GM23338 (cell line): ENCODE measurements at regions not wholly inside any gene's neighbourhood (a gene's known extent, or its start where the extent isn't known, plus 50 kb on each side); places are given as distances from the start of the nearest gene placed in this dataset.

Source experiments
- ATAC-seq: fragments of 200-7000 bp; cut with Tn5 transposase; 3 replicates; pipeline ENCODE4 v1.9.1; 2020
- DNase-seq: peaks from one replicate; pipeline ENCODE4 v3.0.0-alpha.2; 2015; ENCODE audit warnings: low spot score
- H2AFZ ChIP-seq: fragments of 200-600 bp; sonication (generic); 2 replicates; pipeline ENCODE4 v1.8.0; 2016; ENCODE audit warnings: antibody characterized with exemption, mild to moderate bottlenecking, moderate library complexity
- H3F3A ChIP-seq: fragments of 200-600 bp; sonication (generic); replicated peaks from 2 replicates; pipeline ENCODE4 v1.8.0; 2017; ENCODE audit warnings: antibody characterized with exemption, mixed run types, low read depth
- H3K27ac ChIP-seq: fragments of 200-600 bp; sonication (generic); 2 replicates; pipeline ENCODE4 v1.6.1; 2016; ENCODE audit warnings: low read depth
- H3K27me3 ChIP-seq: fragments of 200-600 bp; sonication (generic); 2 replicates; pipeline ENCODE4 v1.8.0; 2016; ENCODE audit warnings: mild to moderate bottlenecking, mixed run types, moderate library complexity; ENCODE audit not compliant: insufficient read depth
- H3K36me3 ChIP-seq: fragments of 200-600 bp; sonication (generic); 2 replicates; pipeline ENCODE4 v1.8.0; 2016; ENCODE audit warnings: mild to moderate bottlenecking; ENCODE audit not compliant: insufficient read depth
- H3K4me1 ChIP-seq: fragments of 200-600 bp; sonication (generic); 2 replicates; pipeline ENCODE4 v1.8.0; 2016; ENCODE audit warnings: mild to moderate bottlenecking, moderate library complexity; ENCODE audit not compliant: insufficient read depth
- H3K4me2 ChIP-seq: fragments of 200-600 bp; sonication (generic); 2 replicates; pipeline ENCODE4 v1.7.1; 2017; ENCODE audit warnings: mixed run types
- H3K4me3 ChIP-seq: fragments of 200-600 bp; sonication (generic); 2 replicates; pipeline ENCODE4 v1.6.1; 2016; ENCODE audit warnings: mixed run types
- H3K79me2 ChIP-seq: fragments of 200-600 bp; sonication (generic); replicated peaks from 2 replicates; pipeline ENCODE4 v1.8.0; 2017; ENCODE audit warnings: mild to moderate bottlenecking; ENCODE audit not compliant: insufficient read depth
- H3K9me2 ChIP-seq: fragments of 200-600 bp; sonication (generic); 2 replicates; pipeline ENCODE4 v1.8.0; 2017; ENCODE audit not compliant: insufficient read depth
- H4K20me1 ChIP-seq: fragments of 200-600 bp; sonication (generic); replicated peaks from 2 replicates; pipeline ENCODE4 v1.8.0; 2017; ENCODE audit warnings: mild to moderate bottlenecking; ENCODE audit not compliant: insufficient read depth
- H3K27ac Mint-ChIP-seq: 2 replicates; pipeline ENCODE4 v1.8.0; 2020; ENCODE audit warnings: inconsistent platforms, mild to moderate bottlenecking, moderate library complexity, mixed read lengths
- H3K27me3 Mint-ChIP-seq: 3 replicates; pipeline ENCODE4 v1.8.0; 2022; ENCODE audit warnings: low read depth, mild to moderate bottlenecking, moderate library complexity, mixed read lengths, inconsistent platforms; ENCODE audit not compliant: insufficient read depth, poor library complexity
- H3K36me3 Mint-ChIP-seq: 3 replicates; pipeline ENCODE4 v1.8.0; 2021; ENCODE audit warnings: low read depth, mild to moderate bottlenecking, inconsistent platforms, moderate library complexity, mixed read lengths
- H3K4me1 Mint-ChIP-seq: 3 replicates; pipeline ENCODE4 v1.8.0; 2020; ENCODE audit warnings: mild to moderate bottlenecking, inconsistent platforms, mixed read lengths
- H3K4me3 Mint-ChIP-seq: 3 replicates; pipeline ENCODE4 v1.8.0; 2021; ENCODE audit warnings: moderate library complexity, mild to moderate bottlenecking, inconsistent platforms, mixed read lengths
- H3K9me3 Mint-ChIP-seq: 3 replicates; pipeline ENCODE4 v1.8.0; 2020; ENCODE audit warnings: moderate library complexity, mild to moderate bottlenecking, inconsistent platforms, mixed read lengths
- CREB1 ChIP-seq: fragments of 250-450 bp; sonication (Bioruptor Pico); IDR thresholded peaks from 2 replicates; pipeline ENCODE4 v1.5.0; 2020; ENCODE audit warnings: low read depth, mild to moderate bottlenecking, moderate library complexity
- ETS1 ChIP-seq: IDR thresholded peaks from 2 replicates; pipeline ENCODE4 v1.6.1; 2016; ENCODE audit warnings: antibody characterized with exemption
- EZH2phosphoT487 ChIP-seq: fragments of 200-600 bp; sonication (generic); IDR thresholded peaks from one replicate; pipeline ENCODE4 v1.8.1; 2018; ENCODE audit warnings: antibody characterized with exemption; ENCODE audit not compliant: unreplicated experiment
- JUNB ChIP-seq: IDR thresholded peaks from one replicate; pipeline ENCODE4 v1.6.1; 2016; ENCODE audit warnings: antibody characterized with exemption; ENCODE audit not compliant: unreplicated experiment
- NANOG ChIP-seq: IDR thresholded peaks from 2 replicates; pipeline ENCODE4 v1.6.1; 2016; ENCODE audit warnings: antibody characterized with exemption, borderline replicate concordance
- REST ChIP-seq: IDR thresholded peaks from one replicate; pipeline ENCODE4 v1.6.1; 2018; ENCODE audit warnings: antibody characterized with exemption; ENCODE audit not compliant: unreplicated experiment
- ZNF114 ChIP-seq: fragments of 250-450 bp; sonication (Bioruptor Pico); IDR thresholded peaks from 2 replicates; pipeline ENCODE4 v1.5.0; 2020; ENCODE audit warnings: mild to moderate bottlenecking, moderate library complexity
- ZNF331 ChIP-seq: fragments of 250-450 bp; sonication (Bioruptor Pico); IDR thresholded peaks from 2 replicates; pipeline ENCODE4 v1.5.0; 2020; ENCODE audit warnings: low read depth, mild to moderate bottlenecking, moderate library complexity
- TF ChIP-seq, protein P1 (sequence below): fragments of 250-450 bp; sonication (Bioruptor Pico); IDR thresholded peaks from 2 replicates; pipeline ENCODE4 v1.5.0; 2020; ENCODE audit warnings: mild to moderate bottlenecking, moderate library complexity
- TF ChIP-seq, protein P2 (sequence below), 2 experiments: fragments of 200-600 bp in 1 of 2; sonication (generic) in 1 of 2; conservative IDR thresholded peaks; 2 replicates each; pipeline versions ENCODE4 v1.5.1 to v1.6.1; 2016 to 2017; ENCODE audit warnings: antibody characterized with exemption in 2 of 2, low read depth in 2 of 2, mild to moderate bottlenecking in 2 of 2, moderate library complexity in 1 of 2

DNA sequence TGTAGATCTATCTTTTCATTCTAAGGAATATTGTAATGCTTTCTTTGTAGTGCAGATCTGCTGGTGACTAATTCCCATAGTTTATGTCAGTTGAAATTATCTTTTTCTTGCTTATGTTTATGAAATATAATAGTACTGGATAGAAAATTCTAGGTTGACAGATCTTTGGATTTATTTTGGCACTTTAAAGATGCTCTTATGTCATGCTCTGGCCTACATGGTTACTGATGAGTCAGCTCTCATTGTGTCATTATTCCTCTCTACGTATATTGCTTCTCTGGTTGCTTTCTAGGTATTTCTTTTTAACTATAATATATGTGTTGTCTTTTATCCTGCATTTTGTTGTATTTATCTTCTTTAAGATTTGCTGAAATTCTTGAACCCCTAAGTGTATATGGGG, 955.5 kb upstream of the CHORDC1 start:
- H3K27ac ChIP-seq: no peak overlapping the region
- TF ChIP-seq ZNF114 (CRISPR knock-in tag): no peak
- TF ChIP-seq CREB1 (CRISPR knock-in tag): no peak
- TF ChIP-seq, protein P1, sequence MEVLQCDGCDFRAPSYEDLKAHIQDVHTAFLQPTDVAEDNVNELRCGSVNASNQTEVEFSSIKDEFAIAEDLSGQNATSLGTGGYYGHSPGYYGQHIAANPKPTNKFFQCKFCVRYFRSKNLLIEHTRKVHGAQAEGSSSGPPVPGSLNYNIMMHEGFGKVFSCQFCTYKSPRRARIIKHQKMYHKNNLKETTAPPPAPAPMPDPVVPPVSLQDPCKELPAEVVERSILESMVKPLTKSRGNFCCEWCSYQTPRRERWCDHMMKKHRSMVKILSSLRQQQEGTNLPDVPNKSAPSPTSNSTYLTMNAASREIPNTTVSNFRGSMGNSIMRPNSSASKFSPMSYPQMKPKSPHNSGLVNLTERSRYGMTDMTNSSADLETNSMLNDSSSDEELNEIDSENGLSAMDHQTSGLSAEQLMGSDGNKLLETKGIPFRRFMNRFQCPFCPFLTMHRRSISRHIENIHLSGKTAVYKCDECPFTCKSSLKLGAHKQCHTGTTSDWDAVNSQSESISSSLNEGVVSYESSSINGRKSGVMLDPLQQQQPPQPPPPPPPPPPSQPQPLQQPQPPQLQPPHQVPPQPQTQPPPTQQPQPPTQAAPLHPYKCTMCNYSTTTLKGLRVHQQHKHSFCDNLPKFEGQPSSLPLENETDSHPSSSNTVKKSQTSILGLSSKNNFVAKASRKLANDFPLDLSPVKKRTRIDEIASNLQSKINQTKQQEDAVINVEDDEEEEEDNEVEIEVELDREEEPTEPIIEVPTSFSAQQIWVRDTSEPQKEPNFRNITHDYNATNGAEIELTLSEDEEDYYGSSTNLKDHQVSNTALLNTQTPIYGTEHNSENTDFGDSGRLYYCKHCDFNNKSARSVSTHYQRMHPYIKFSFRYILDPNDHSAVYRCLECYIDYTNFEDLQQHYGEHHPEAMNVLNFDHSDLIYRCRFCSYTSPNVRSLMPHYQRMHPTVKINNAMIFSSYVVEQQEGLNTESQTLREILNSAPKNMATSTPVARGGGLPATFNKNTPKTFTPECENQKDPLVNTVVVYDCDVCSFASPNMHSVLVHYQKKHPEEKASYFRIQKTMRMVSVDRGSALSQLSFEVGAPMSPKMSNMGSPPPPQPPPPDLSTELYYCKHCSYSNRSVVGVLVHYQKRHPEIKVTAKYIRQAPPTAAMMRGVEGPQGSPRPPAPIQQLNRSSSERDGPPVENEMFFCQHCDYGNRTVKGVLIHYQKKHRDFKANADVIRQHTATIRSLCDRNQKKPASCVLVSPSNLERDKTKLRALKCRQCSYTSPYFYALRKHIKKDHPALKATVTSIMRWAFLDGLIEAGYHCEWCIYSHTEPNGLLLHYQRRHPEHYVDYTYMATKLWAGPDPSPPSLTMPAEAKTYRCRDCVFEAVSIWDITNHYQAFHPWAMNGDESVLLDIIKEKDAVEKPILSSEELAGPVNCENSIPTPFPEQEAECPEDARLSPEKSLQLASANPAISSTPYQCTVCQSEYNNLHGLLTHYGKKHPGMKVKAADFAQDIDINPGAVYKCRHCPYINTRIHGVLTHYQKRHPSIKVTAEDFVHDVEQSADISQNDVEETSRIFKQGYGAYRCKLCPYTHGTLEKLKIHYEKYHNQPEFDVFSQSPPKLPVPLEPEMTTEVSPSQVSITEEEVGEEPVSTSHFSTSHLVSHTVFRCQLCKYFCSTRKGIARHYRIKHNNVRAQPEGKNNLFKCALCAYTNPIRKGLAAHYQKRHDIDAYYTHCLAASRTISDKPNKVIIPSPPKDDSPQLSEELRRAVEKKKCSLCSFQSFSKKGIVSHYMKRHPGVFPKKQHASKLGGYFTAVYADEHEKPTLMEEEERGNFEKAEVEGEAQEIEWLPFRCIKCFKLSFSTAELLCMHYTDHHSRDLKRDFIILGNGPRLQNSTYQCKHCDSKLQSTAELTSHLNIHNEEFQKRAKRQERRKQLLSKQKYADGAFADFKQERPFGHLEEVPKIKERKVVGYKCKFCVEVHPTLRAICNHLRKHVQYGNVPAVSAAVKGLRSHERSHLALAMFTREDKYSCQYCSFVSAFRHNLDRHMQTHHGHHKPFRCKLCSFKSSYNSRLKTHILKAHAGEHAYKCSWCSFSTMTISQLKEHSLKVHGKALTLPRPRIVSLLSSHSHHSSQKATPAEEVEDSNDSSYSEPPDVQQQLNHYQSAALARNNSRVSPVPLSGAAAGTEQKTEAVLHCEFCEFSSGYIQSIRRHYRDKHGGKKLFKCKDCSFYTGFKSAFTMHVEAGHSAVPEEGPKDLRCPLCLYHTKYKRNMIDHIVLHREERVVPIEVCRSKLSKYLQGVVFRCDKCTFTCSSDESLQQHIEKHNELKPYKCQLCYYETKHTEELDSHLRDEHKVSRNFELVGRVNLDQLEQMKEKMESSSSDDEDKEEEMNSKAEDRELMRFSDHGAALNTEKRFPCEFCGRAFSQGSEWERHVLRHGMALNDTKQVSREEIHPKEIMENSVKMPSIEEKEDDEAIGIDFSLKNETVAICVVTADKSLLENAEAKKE: no peak
- no peak overlapping the region for H2AFZ ChIP-seq
- no peaks in the 10 kb centered on the region for H4K20me1 ChIP-seq
- no peaks in the 10 kb centered on the region for H3K9me2 ChIP-seq
- Mint-ChIP-seq H3K9me3 (peaks cover 3% of the 10 kb centered on the region; the same call in 2 of the 3 replicates), H3K27ac (no peak overlapping the region), H3K36me3 (no peaks in the 10 kb centered on the region), H3K27me3 (no peaks in the 10 kb centered on the region), H3K4me3 (no peak overlapping the region), H3K4me1 (no peaks in the 10 kb centered on the region)
- H3K4me3 ChIP-seq: no peak overlapping the region
- no peaks in the 10 kb centered on the region for H3K27me3 ChIP-seq
- no peak overlapping the region for H3K4me2 ChIP-seq
- ATAC-seq (no peak), DNase-seq (no peak)
- no peaks in the 10 kb centered on the region for H3K36me3 ChIP-seq
- H3K4me1 ChIP-seq: no peaks in the 10 kb centered on the region
- H3F3A ChIP-seq: no peaks in the 10 kb centered on the region
- H3K79me2 ChIP-seq: no peaks in the 10 kb centered on the region

DNA sequence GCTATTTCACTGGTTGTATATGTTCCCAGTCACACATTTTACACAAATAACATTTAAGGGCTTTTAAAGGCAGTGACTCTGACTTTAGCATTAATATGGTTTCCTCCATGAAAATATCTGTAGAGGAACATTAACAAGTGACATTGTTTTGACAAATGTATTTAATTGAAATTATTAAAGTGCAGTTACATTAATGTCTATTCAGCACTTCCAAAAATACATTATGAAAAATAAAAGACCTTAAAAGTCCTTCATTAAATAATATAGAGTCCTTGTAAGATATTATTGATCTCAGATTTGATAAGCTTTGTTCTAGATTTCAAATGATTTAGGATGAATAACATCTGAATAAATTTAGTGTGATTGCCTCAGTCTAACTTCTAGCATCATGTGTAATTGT, 951.9 kb upstream of the CHORDC1 start:
- Mint-ChIP-seq H3K4me3 (no peak overlapping the region), H3K4me1 (no peaks in the 10 kb centered on the region), H3K9me3 (no peaks in the 10 kb centered on the region; the same call in 2 of the 3 replicates), H3K27ac (no peak overlapping the region), H3K27me3 (peaks cover 2% of the 10 kb centered on the region), H3K36me3 (no peaks in the 10 kb centered on the region)
- Histone ChIP-seq H3K27ac (no peak overlapping the region), H3F3A (no peaks in the 10 kb centered on the region), H4K20me1 (no peaks in the 10 kb centered on the region), H3K4me3 (no peak overlapping the region), H3K9me2 (no peaks in the 10 kb centered on the region; the same call in 1 of the 2 replicates), H3K4me1 (no peaks in the 10 kb centered on the region), H3K27me3 (no peaks in the 10 kb centered on the region), H3K79me2 (no peaks in the 10 kb centered on the region), H3K4me2 (no peak overlapping the region), H3K36me3 (no peaks in the 10 kb centered on the region), H2AFZ (no peak overlapping the region)
- ATAC-seq (no peak), DNase-seq (no peak)
- TF ChIP-seq ETS1 (no peak), ZNF331 (CRISPR knock-in tag) (no peak), REST (no peak), EZH2phosphoT487 (no peak), CREB1 (CRISPR knock-in tag) (no peak), ZNF114 (CRISPR knock-in tag) (no peak), JUNB (no peak), NANOG (no peak)
- TF ChIP-seq, protein P2, sequence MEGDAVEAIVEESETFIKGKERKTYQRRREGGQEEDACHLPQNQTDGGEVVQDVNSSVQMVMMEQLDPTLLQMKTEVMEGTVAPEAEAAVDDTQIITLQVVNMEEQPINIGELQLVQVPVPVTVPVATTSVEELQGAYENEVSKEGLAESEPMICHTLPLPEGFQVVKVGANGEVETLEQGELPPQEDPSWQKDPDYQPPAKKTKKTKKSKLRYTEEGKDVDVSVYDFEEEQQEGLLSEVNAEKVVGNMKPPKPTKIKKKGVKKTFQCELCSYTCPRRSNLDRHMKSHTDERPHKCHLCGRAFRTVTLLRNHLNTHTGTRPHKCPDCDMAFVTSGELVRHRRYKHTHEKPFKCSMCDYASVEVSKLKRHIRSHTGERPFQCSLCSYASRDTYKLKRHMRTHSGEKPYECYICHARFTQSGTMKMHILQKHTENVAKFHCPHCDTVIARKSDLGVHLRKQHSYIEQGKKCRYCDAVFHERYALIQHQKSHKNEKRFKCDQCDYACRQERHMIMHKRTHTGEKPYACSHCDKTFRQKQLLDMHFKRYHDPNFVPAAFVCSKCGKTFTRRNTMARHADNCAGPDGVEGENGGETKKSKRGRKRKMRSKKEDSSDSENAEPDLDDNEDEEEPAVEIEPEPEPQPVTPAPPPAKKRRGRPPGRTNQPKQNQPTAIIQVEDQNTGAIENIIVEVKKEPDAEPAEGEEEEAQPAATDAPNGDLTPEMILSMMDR (conservative IDR thresholded peaks at IDR 0.05; ENCODE audit: low read depth in 2 of 2): no peak
